BE2C (cell line): ENCODE measurements at regions not wholly inside any gene's neighbourhood (a gene's known extent, or its start where the extent isn't known, plus 50 kb on each side); places are given as distances from the start of the nearest gene placed in this dataset.

Source experiments
- DNase-seq: peaks from one replicate; pipeline ENCODE4 v3.0.0-alpha.2; 2020
- H3K27me3 ChIP-seq: fragments of 250-450 bp; sonication (Bioruptor Pico); 2 replicates; pipeline ENCODE4 v1.5.1; 2020; ENCODE audit warnings: mild to moderate bottlenecking
- H3K36me3 ChIP-seq: fragments of 250-450 bp; sonication (Bioruptor Pico); 2 replicates; pipeline ENCODE4 v1.5.1; 2020; ENCODE audit warnings: mild to moderate bottlenecking
- H3K4me1 ChIP-seq: fragments of 250-450 bp; sonication (Bioruptor Pico); 2 replicates; pipeline ENCODE4 v1.5.1; 2020
- H3K4me3 ChIP-seq: 2 replicates; pipeline ENCODE4 v1.5.1; 2011; ENCODE audit warnings: low read depth, low read length
- H3K9me3 ChIP-seq: fragments of 250-450 bp; sonication (Bioruptor Pico); 2 replicates; pipeline ENCODE4 v1.5.1; 2020
- CTCF ChIP-seq: IDR thresholded peaks from 2 replicates; pipeline ENCODE4 v1.5.1; 2012; ENCODE audit warnings: mild to moderate bottlenecking, low read depth, low read length

- Histone ChIP-seq H3K4me1 (no peaks in the 10 kb centered on the region), H3K27me3 (no peaks in the 10 kb centered on the region), H3K36me3 (no peaks in the 10 kb centered on the region), H3K4me3 (no peak overlapping the region), H3K9me3 (no peaks in the 10 kb centered on the region)
- no peak for DNase-seq
- no peak for TF ChIP-seq CTCF
Measured at GRCh38 chr5:12910641-12911040, 1006.4 kb upstream of the CTNND2 start.

- DNase-seq: no peak
- H3K36me3 ChIP-seq: no peaks in the 10 kb centered on the region
- no peaks in the 10 kb centered on the region for H3K27me3 ChIP-seq
- no peak overlapping the region for H3K4me3 ChIP-seq
- no peaks in the 10 kb centered on the region for H3K4me1 ChIP-seq
- no peaks in the 10 kb centered on the region for H3K9me3 ChIP-seq
- no peak for TF ChIP-seq CTCF
Measured at GRCh38 chr5:12902611-12903010, 998.4 kb upstream of the CTNND2 start.

GRCh38 chr5:12901696-12902095 lies 997.5 kb upstream of the CTNND2 start:
- no peak overlapping the region for H3K4me3 ChIP-seq
- H3K36me3 ChIP-seq: no peaks in the 10 kb centered on the region
- DNase-seq: no peak
- TF ChIP-seq CTCF: no peak
- no peaks in the 10 kb centered on the region for H3K9me3 ChIP-seq
- H3K27me3 ChIP-seq: no peaks in the 10 kb centered on the region
- H3K4me1 ChIP-seq: no peaks in the 10 kb centered on the region

GRCh38 chr5:12896086-12896485 lies 991.8 kb upstream of the CTNND2 start:
- no peaks in the 10 kb centered on the region for H3K9me3 ChIP-seq
- no peak for DNase-seq
- no peaks in the 10 kb centered on the region for H3K27me3 ChIP-seq
- no peaks in the 10 kb centered on the region for H3K4me1 ChIP-seq
- H3K36me3 ChIP-seq: no peaks in the 10 kb centered on the region
- no peak overlapping the region for H3K4me3 ChIP-seq
- no peak for TF ChIP-seq CTCF

GRCh38 chr5:12885018-12885417 lies 980.8 kb upstream of the CTNND2 start:
- H3K27me3 ChIP-seq: no peaks in the 10 kb centered on the region
- no peaks in the 10 kb centered on the region for H3K36me3 ChIP-seq
- no peaks in the 10 kb centered on the region for H3K9me3 ChIP-seq
- DNase-seq: no peak
- no peak overlapping the region for H3K4me3 ChIP-seq
- no peak for TF ChIP-seq CTCF
- H3K4me1 ChIP-seq: no peaks in the 10 kb centered on the region

- no peak for DNase-seq
- Histone ChIP-seq H3K27me3 (no peaks in the 10 kb centered on the region), H3K4me3 (no peak overlapping the region), H3K36me3 (no peaks in the 10 kb centered on the region), H3K9me3 (no peaks in the 10 kb centered on the region), H3K4me1 (no peaks in the 10 kb centered on the region)
- no peak for TF ChIP-seq CTCF
Measured at GRCh38 chr5:12883395-12883794, 979.1 kb upstream of the CTNND2 start.
